ENCODE measurements at regions not wholly inside any gene's neighbourhood (a gene's known extent, or its start where the extent isn't known, plus 50 kb on each side); places are given as distances from the start of the nearest gene placed in this dataset.
"Not testable (repeated sequence)": the region's sequence is repeated elsewhere in the genome, so short reads cannot be mapped to it uniquely, and the experiment has no call there.

GRCh38 chr9:62817214-62817613 lies 1627.4 kb downstream of the SPATA31A7 start:
- not testable (repeated sequence) for H3K56ac ChIP-seq (ENCODE audit: insufficient read length, low read depth, low read length); H3K79me2 ChIP-seq (ENCODE audit: insufficient read depth, low read length); H3K4me3 Mint-ChIP-seq; H3K4ac ChIP-seq (ENCODE audit: low read depth, low read length); H3K4me1 ChIP-seq (ENCODE audit: insufficient read depth, low read length); H2BK20ac ChIP-seq (ENCODE audit: low read depth, low read length, poor library complexity, severe bottlenecking); H2BK120ac ChIP-seq (ENCODE audit: low read depth, low read length, poor library complexity, severe bottlenecking); H3K27ac Mint-ChIP-seq; H3K9me3 ChIP-seq (ENCODE audit: control insufficient read depth, low read depth, low read length); H3K23ac ChIP-seq (ENCODE audit: insufficient read length, low read depth, low read length); H3K27ac ChIP-seq (ENCODE audit: insufficient read length, low read depth, low read length); H4K5ac ChIP-seq (ENCODE audit: insufficient read length, low read depth, low read length); H3K4me2 ChIP-seq (ENCODE audit: insufficient read depth, insufficient read length, low read length); H3K36me3 Mint-ChIP-seq (ENCODE audit: insufficient read depth in 1 of 3, low read depth in 3 of 3); H4K20me1 ChIP-seq (ENCODE audit: control insufficient read depth, insufficient read depth, insufficient read length); H3K4me1 Mint-ChIP-seq; H4K8ac ChIP-seq (replicated peaks; ENCODE audit: insufficient read length, low read depth, low read length); H2AK5ac ChIP-seq (ENCODE audit: insufficient read length, low read length); H3K14ac ChIP-seq (ENCODE audit: insufficient read depth, low read length); H2BK15ac ChIP-seq (ENCODE audit: low read depth, low read length); H2BK5ac ChIP-seq (ENCODE audit: insufficient read length, low read length); H2BK12ac ChIP-seq (ENCODE audit: insufficient read length, low read depth, low read length); H3K23me2 ChIP-seq (ENCODE audit: insufficient read length, low read depth, low read length, poor library complexity, severe bottlenecking); H3T11ph ChIP-seq (ENCODE audit: low read length); H3K18ac ChIP-seq (ENCODE audit: insufficient read length, low read depth, low read length); H3K9ac ChIP-seq (ENCODE audit: extremely low read depth, insufficient read length, low read length); DNase-seq; H3K79me1 ChIP-seq (ENCODE audit: insufficient read depth, low read depth, low read length, poor library complexity, severe bottlenecking); H4K91ac ChIP-seq (ENCODE audit: insufficient read length, low read depth, low read length); H2AFZ ChIP-seq (ENCODE audit: low read length)
- Mint-ChIP-seq H3K27me3 (ENCODE audit: low read depth) (peaks cover 80% of the 10 kb centered on the region), H3K9me3 (peaks cover 13 to 19% of the 10 kb centered on the region in 2 experiments)
- peaks cover 14% of the 10 kb centered on the region; the same call in 1 of the 2 replicates for H3K27me3 ChIP-seq (ENCODE audit: insufficient read depth, low read length)
- no CpG with 5 or more reads among the region's 3 CpGs for WGBS (ENCODE audit: extremely low coverage, insufficient read length, low lambda C conversion rate)

GRCh38 chr9:62822185-62822584 lies 1632.3 kb downstream of the SPATA31A7 start:
- not testable (repeated sequence) for H2AK5ac ChIP-seq (ENCODE audit: insufficient read length, low read length); H2AFZ ChIP-seq (ENCODE audit: low read length); H3K79me2 ChIP-seq (ENCODE audit: insufficient read depth, low read length); H3K14ac ChIP-seq (ENCODE audit: insufficient read depth, low read length); H4K5ac ChIP-seq (ENCODE audit: insufficient read length, low read depth, low read length); H3K27ac ChIP-seq (ENCODE audit: insufficient read length, low read depth, low read length); H3K27ac Mint-ChIP-seq; H3K18ac ChIP-seq (ENCODE audit: insufficient read length, low read depth, low read length); H2BK15ac ChIP-seq (ENCODE audit: low read depth, low read length); H3K9me3 ChIP-seq (ENCODE audit: control insufficient read depth, low read depth, low read length); H3K23ac ChIP-seq (ENCODE audit: insufficient read length, low read depth, low read length); H3K4me3 Mint-ChIP-seq; H3K4ac ChIP-seq (ENCODE audit: low read depth, low read length); H3T11ph ChIP-seq (ENCODE audit: low read length); H3K36me3 Mint-ChIP-seq (ENCODE audit: insufficient read depth in 1 of 3, low read depth in 3 of 3); H2BK5ac ChIP-seq (ENCODE audit: insufficient read length, low read length); H3K4me1 ChIP-seq (ENCODE audit: insufficient read depth, low read length); H2BK20ac ChIP-seq (ENCODE audit: low read depth, low read length, poor library complexity, severe bottlenecking); H3K4me1 Mint-ChIP-seq; H4K91ac ChIP-seq (ENCODE audit: insufficient read length, low read depth, low read length); H2BK12ac ChIP-seq (ENCODE audit: insufficient read length, low read depth, low read length); H3K27me3 ChIP-seq (ENCODE audit: insufficient read depth, low read length); H3K56ac ChIP-seq (ENCODE audit: insufficient read length, low read depth, low read length); H3K23me2 ChIP-seq (ENCODE audit: insufficient read length, low read depth, low read length, poor library complexity, severe bottlenecking); H3K79me1 ChIP-seq (ENCODE audit: insufficient read depth, low read depth, low read length, poor library complexity, severe bottlenecking); H3K4me2 ChIP-seq (ENCODE audit: insufficient read depth, insufficient read length, low read length); H4K20me1 ChIP-seq (ENCODE audit: control insufficient read depth, insufficient read depth, insufficient read length); H4K8ac ChIP-seq (replicated peaks; ENCODE audit: insufficient read length, low read depth, low read length); DNase-seq; H3K9ac ChIP-seq (ENCODE audit: extremely low read depth, insufficient read length, low read length); H2BK120ac ChIP-seq (ENCODE audit: low read depth, low read length, poor library complexity, severe bottlenecking)
- Mint-ChIP-seq H3K9me3 (peaks cover 9 to 15% of the 10 kb centered on the region in 2 experiments), H3K27me3 (ENCODE audit: low read depth) (peaks cover 72% of the 10 kb centered on the region)
- WGBS (ENCODE audit: extremely low coverage, insufficient read length, low lambda C conversion rate), result no CpG with 5 or more reads among the region's 3 CpGs
